NT2/D1 (cell line): ENCODE measurements at regions not wholly inside any gene's neighbourhood (a gene's known extent, or its start where the extent isn't known, plus 50 kb on each side); places are given as distances from the start of the nearest gene placed in this dataset.

Experiments used
- DNase-seq: peaks from one replicate; pipeline ENCODE4 v3.0.0-alpha.2; 2011; ENCODE audit warnings: low read depth, low spot score
- H3K27me3 ChIP-seq: 2 replicates; pipeline ENCODE4 v1.6.0; 2011; ENCODE audit warnings: mild to moderate bottlenecking; ENCODE audit not compliant: insufficient read length, insufficient read depth
- H3K36me3 ChIP-seq: 2 replicates; pipeline ENCODE4 v1.6.1; 2011; ENCODE audit warnings: mild to moderate bottlenecking, low read length, mixed read lengths; ENCODE audit not compliant: insufficient read depth, insufficient read length
- H3K4me1 ChIP-seq: 2 replicates; pipeline ENCODE4 v1.5.1; 2011; ENCODE audit not compliant: insufficient read depth, insufficient read length
- H3K4me3 ChIP-seq: 2 replicates; pipeline ENCODE4 v1.5.1; 2011; ENCODE audit warnings: low read depth; ENCODE audit not compliant: insufficient read length
- H3K9ac ChIP-seq: 2 replicates; pipeline ENCODE4 v1.6.0; 2011; ENCODE audit warnings: low read depth; ENCODE audit not compliant: insufficient read length
- H3K9me3 ChIP-seq: 2 replicates; pipeline ENCODE4 v1.5.1; 2011; ENCODE audit warnings: mild to moderate bottlenecking, low read length; ENCODE audit not compliant: insufficient read depth
- SUZ12 ChIP-seq: IDR thresholded peaks from 2 replicates; pipeline ENCODE4 v1.6.1; 2011; ENCODE audit not compliant: insufficient read length, insufficient read depth; ENCODE audit errors: extremely low read depth
- YY1 ChIP-seq: IDR thresholded peaks from 2 replicates; pipeline ENCODE4 v1.6.1; 2011; ENCODE audit not compliant: insufficient read length, insufficient read depth
- ZNF274 ChIP-seq: IDR thresholded peaks from 2 replicates; pipeline ENCODE4 v1.6.1; 2011; ENCODE audit warnings: mild to moderate bottlenecking, low read depth, low read length

GRCh38 chr10:128514536-128514935, 388.3 kb upstream of the MKI67 start:
- TF ChIP-seq YY1 = no peak
- TF ChIP-seq SUZ12 = no peak
- no peak for TF ChIP-seq ZNF274
- Histone ChIP-seq H3K4me1 (no peaks in the 10 kb centered on the region), H3K27me3 (no peaks in the 10 kb centered on the region), H3K9me3 (no peaks in the 10 kb centered on the region), H3K9ac (no peak overlapping the region), H3K36me3 (no peaks in the 10 kb centered on the region), H3K4me3 (no peak overlapping the region)
- no peak for DNase-seq

GRCh38 chr10:128516180-128516579, 390.0 kb upstream of the MKI67 start:
- Histone ChIP-seq H3K9ac (no peak overlapping the region), H3K9me3 (no peaks in the 10 kb centered on the region), H3K4me3 (no peak overlapping the region), H3K27me3 (no peaks in the 10 kb centered on the region), H3K36me3 (no peaks in the 10 kb centered on the region), H3K4me1 (peaks cover 3% of the 10 kb centered on the region)
- no peak for DNase-seq
- no peak for TF ChIP-seq ZNF274
- no peak for TF ChIP-seq YY1
- no peak for TF ChIP-seq SUZ12

- Histone ChIP-seq H3K36me3 (no peaks in the 10 kb centered on the region), H3K9ac (no peak overlapping the region), H3K27me3 (no peaks in the 10 kb centered on the region), H3K9me3 (no peaks in the 10 kb centered on the region), H3K4me3 (no peak overlapping the region), H3K4me1 (peaks cover 3% of the 10 kb centered on the region)
- no peak for DNase-seq
- TF ChIP-seq YY1 = no peak
- TF ChIP-seq ZNF274 = no peak
- no peak for TF ChIP-seq SUZ12
These were observed 390.9 kb upstream of the MKI67 start for GRCh38 chr10:128517167-128517566.

- Histone ChIP-seq H3K36me3 (no peaks in the 10 kb centered on the region), H3K27me3 (no peaks in the 10 kb centered on the region), H3K9me3 (no peaks in the 10 kb centered on the region), H3K4me1 (peaks cover 3% of the 10 kb centered on the region), H3K9ac (no peak overlapping the region), H3K4me3 (no peak overlapping the region)
- no peak for DNase-seq
- TF ChIP-seq SUZ12 = no peak
- TF ChIP-seq ZNF274 = no peak
- no peak for TF ChIP-seq YY1
These were observed 391.8 kb upstream of the MKI67 start for GRCh38 chr10:128518000-128518399.

- Histone ChIP-seq H3K9ac (no peak overlapping the region), H3K4me1 (peaks cover 3% of the 10 kb centered on the region), H3K4me3 (no peak overlapping the region), H3K36me3 (no peaks in the 10 kb centered on the region), H3K27me3 (no peaks in the 10 kb centered on the region), H3K9me3 (no peaks in the 10 kb centered on the region)
- TF ChIP-seq SUZ12 = no peak
- TF ChIP-seq YY1 = no peak
- no peak for TF ChIP-seq ZNF274
- DNase-seq = no peak
These were observed 393.4 kb upstream of the MKI67 start for GRCh38 chr10:128519581-128519980.

GRCh38 chr10:128520211-128520815, 394.1 kb upstream of the MKI67 start:
- no peaks in the 10 kb centered on the region for H3K36me3 ChIP-seq
- H3K27me3 ChIP-seq = no peaks in the 10 kb centered on the region
- no peak overlapping the region for H3K4me3 ChIP-seq
- TF ChIP-seq ZNF274 (no peak), SUZ12 (no peak), YY1 (no peak)
- no peaks in the 10 kb centered on the region for H3K9me3 ChIP-seq
- no peak overlapping the region for H3K9ac ChIP-seq
- no peak for DNase-seq
- H3K4me1 ChIP-seq = peaks cover 3% of the 10 kb centered on the region

- no peak for DNase-seq
- no peak overlapping the region for H3K9ac ChIP-seq
- H3K27me3 ChIP-seq = no peaks in the 10 kb centered on the region
- no peaks in the 10 kb centered on the region for H3K9me3 ChIP-seq
- H3K4me1 ChIP-seq = peaks cover 9% of the 10 kb centered on the region
- no peak overlapping the region for H3K4me3 ChIP-seq
- H3K36me3 ChIP-seq = no peaks in the 10 kb centered on the region
- TF ChIP-seq SUZ12 (no peak), YY1 (no peak), ZNF274 (no peak)
These were observed 396.5 kb upstream of the MKI67 start for GRCh38 chr10:128522551-128523308.
